ENCODE measurements at regions not wholly inside any gene's neighbourhood (a gene's known extent, or its start where the extent isn't known, plus 50 kb on each side); places are given as distances from the start of the nearest gene placed in this dataset.

GRCh38 chr16:6250511-6250910, 1082.1 kb upstream of the RBFOX1 start:
- DNase-seq (ENCODE audit: low read depth, low spot score): no peak
- H3K4me3 ChIP-seq (ENCODE audit: low read length): no peak overlapping the region

DNA sequence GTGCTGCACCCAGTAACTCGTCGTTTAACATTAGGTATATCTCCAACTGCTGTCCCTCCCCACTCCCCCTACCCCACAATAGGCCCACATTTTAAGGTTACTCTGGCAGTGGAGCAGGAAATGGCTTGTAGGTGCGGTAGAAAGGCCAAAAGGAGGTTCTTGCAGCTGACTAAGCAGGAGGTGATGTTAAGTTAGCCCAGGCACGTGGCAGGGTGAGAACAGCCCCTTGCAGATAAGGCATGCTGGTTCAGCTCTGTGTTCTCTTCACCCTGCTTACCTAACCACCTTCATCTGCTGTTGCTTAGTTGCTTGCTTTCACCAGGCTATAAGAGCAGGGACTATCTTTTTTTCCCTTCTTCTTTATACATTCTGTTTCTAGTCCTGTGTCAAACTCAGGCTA, 1082.8 kb upstream of the RBFOX1 start:
- no peak for DNase-seq (ENCODE audit: low read depth, low spot score)
- H3K4me3 ChIP-seq (ENCODE audit: low read length): no peak overlapping the region

DNA sequence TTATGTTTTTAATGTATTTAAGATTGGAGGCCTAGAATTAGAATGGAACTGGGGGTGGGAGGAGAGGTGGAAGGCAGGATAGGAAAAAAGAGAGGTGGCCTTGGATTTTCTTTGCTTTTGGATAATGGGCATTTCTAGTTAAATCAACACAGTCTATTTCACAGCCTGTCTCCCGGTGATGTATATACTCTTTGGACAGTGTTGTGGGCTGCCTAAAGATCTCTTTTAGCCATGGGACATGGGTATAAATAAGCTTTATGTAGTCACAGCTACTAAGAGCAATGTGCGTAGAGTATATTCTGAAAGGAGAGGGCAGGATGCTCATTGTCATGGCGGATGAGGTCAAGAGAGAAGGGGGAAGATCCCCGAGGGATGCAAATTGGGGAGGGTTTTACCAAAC, 1084.4 kb upstream of the RBFOX1 start:
- H3K4me3 ChIP-seq (ENCODE audit: low read length): no peak overlapping the region
- no peak for DNase-seq (ENCODE audit: low read depth, low spot score)

DNA sequence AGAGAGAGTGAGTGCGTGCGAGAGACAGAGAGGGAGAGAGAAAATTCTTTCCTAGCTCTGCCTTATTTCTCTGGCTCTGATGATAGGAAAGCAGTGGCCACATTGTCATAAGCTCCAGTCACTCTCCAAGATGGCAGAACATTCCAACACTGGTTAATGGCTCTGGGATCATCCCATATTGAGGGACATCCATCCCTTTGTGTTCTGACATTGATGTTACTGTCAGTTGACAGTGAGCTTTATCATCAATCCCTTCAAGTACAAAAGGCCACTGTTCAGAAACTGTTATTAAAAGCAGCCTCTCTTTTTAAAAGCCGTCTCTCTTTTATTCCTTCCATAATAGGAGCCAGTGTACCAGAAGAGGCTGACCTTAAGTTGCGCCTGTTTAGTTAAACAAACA, 1084.9 kb upstream of the RBFOX1 start:
- no peak for DNase-seq (ENCODE audit: low read depth, low spot score)
- no peak overlapping the region for H3K4me3 ChIP-seq (ENCODE audit: low read length)

DNA sequence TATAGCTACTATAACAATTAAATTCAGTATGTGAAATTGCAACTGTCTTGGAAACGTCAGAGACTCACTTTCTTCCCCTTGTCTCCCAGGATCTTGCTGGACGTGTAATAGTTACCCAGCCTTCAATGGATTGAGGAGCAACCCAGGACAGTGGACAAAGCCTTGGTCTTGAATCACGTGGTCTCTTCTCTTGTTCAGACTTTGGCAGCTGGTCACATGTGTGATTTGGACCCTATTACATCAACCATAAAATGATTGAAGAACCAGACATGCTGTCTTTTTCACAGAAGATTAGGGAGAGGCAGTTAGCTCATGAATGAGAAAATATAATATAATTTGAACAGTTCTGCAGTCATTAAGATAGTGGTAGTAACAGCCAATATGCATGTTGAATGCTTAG, 1085.5 kb upstream of the RBFOX1 start:
- DNase-seq (ENCODE audit: low read depth, low spot score): no peak
- H3K4me3 ChIP-seq (ENCODE audit: low read length): no peak overlapping the region

DNA sequence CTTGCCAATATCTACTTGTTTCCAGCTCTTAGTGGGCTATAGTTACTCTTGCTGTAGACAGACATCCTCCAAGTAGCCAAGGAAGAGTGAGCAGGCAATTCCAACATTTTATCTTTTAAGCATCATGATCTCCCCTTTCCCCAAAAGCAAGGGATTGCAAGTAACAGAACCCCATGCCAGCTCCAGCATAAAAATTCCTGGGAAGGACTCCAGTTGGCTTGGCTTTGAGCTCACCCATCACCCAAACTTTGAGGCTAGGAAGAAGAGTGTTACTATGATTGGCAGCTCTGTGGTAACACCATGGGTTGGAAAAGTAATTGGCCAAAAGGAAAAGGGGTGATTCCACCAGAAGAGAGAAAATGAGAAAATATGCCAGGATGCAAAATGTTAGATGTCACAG, 1086.4 kb upstream of the RBFOX1 start:
- no peak overlapping the region for H3K4me3 ChIP-seq (ENCODE audit: low read length)
- DNase-seq (ENCODE audit: low read depth, low spot score): no peak

DNA sequence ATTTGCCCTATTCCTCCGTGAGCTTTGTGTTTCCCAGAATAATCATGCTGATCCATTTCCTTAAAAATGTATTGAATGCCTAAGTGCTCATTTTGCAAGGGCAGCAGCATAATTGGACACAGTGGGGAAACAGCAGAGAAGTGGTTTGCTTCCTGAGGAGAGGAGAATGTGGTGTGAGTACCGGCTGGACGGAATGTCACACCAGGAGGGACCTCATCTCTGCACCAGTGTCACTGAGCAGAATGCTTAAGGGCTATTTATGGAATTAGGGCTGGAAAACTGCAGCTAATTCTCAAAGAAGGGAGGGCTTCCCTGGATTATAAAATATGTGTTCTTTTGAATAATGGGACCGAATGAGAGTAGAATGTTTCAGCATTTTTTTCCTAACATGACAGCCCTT, 1100.6 kb upstream of the RBFOX1 start:
- H3K4me3 ChIP-seq (ENCODE audit: low read length): no peak overlapping the region
- DNase-seq (ENCODE audit: low read depth, low spot score): no peak

DNA sequence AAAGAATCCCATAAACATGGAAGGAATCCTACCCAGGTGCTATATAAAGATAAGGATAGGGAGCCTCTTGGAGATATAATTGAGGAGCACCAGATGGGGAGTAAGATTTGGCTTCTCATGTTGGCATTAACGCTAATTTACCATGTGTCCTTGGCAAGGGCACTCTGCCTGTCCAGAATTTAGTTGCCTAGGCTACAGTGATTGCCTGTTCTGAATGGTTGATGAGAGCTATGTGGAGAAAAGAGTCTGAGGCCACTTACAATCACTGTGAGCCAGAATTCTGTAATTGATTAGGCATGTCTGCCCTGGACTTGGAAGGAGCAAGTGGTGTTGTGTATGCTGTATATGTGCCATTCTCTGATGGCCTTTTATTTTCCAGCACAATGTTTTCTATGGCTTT, 1101.2 kb upstream of the RBFOX1 start:
- DNase-seq (ENCODE audit: low read depth, low spot score): no peak
- H3K4me3 ChIP-seq (ENCODE audit: low read length): no peak overlapping the region

DNA sequence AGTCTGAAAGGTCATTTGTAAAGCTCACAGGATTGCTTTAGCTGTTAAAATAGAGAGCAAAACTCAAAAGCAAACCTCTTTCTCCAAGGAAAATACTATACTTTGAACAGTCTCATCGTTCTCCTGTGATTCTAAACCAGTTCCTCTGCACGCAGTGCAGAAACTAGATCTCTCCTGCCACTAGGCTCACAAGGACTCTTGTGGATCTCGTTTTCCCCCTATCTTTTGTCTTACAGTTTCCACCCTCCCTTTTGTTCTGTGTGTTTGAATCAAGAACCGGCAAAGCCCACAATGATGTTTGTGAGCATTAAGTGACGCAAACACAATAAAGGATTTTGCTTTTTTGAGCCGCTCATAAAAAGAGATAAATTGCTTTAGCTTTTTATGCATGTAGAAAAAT, 1103.5 kb upstream of the RBFOX1 start:
- H3K4me3 ChIP-seq (ENCODE audit: low read length): no peak overlapping the region
- DNase-seq (ENCODE audit: low read depth, low spot score): no peak

GRCh38 chr16:6218855-6219254, 1113.8 kb upstream of the RBFOX1 start:
- DNase-seq (ENCODE audit: low read depth, low spot score): no peak
- no peak overlapping the region for H3K4me3 ChIP-seq (ENCODE audit: low read length)

- no peak overlapping the region for H3K4me3 ChIP-seq (ENCODE audit: low read length)
- DNase-seq (ENCODE audit: low read depth, low spot score): no peak
Measured at GRCh38 chr16:6216836-6217235, 1115.8 kb upstream of the RBFOX1 start.

GRCh38 chr16:6211644-6212043, 1114.0 kb upstream of the EEF2KMT start:
- no peak overlapping the region for H3K4me3 ChIP-seq (ENCODE audit: low read length)

GRCh38 chr16:6209355-6209930, 1111.8 kb upstream of the EEF2KMT start:
- H3K4me3 ChIP-seq (ENCODE audit: low read length): no peak overlapping the region
- DNase-seq (ENCODE audit: low read depth, low spot score): no peak

More at GRCh38 chr16:6211644-6212043, 1114.0 kb upstream of the EEF2KMT start:
- DNase-seq (ENCODE audit: low read depth, low spot score): no peak

GRCh38 chr16:6207580-6207979, 1110.0 kb upstream of the EEF2KMT start:
- no peak for DNase-seq (ENCODE audit: low read depth, low spot score)
- H3K4me3 ChIP-seq (ENCODE audit: low read length): no peak overlapping the region

- H3K4me3 ChIP-seq (ENCODE audit: low read length): no peak overlapping the region
Measured at GRCh38 chr16:6207124-6207523, 1109.5 kb upstream of the EEF2KMT start.

DNA sequence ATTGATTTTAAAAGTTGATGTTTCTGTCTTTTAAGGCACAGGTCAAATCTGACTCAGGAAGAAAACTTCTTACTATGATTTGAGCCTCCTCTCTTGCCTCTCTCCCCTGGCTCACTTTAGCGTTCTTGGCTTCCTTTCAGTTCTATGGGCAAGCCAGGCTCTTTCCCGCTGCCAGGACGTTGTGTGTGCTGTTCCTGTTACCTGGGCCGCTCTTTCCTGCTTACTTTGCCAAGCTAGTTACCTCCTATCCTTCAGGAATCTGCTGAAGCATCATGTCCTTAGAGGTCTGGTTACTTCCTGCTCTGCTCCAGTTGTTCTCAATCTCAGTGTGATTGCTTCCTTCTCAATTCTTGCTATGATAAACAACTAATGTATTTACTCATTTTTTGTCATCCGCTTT, 1108.5 kb upstream of the EEF2KMT start:
- no peak for DNase-seq (ENCODE audit: low read depth, low spot score)

More at GRCh38 chr16:6207124-6207523, 1109.5 kb upstream of the EEF2KMT start:
- DNase-seq (ENCODE audit: low read depth, low spot score): no peak

DNA sequence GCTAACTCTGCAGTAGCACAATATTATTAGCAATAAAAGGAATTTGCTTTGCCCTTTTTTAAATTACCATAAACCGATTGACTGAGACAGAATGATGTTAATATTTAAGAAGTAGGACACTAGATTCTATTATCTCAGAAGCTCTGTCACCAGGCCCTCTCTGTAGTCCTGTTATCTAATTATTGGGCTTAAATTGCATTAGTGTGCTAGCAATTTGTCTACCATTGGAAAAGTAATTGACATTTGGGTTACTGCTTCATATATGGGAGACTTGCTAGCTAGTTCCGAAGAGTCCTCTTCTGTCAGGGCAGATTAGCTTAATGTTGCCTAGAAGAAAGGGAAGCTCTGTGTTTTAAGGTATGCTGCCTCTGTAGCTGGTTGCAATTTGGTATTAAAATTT, 1107.3 kb upstream of the EEF2KMT start:
- H3K4me3 ChIP-seq (ENCODE audit: low read length): no peak overlapping the region
- DNase-seq (ENCODE audit: low read depth, low spot score): no peak

More for the DNA sequence above, 1108.5 kb upstream of the EEF2KMT start:
- no peak overlapping the region for H3K4me3 ChIP-seq (ENCODE audit: low read length)

DNA sequence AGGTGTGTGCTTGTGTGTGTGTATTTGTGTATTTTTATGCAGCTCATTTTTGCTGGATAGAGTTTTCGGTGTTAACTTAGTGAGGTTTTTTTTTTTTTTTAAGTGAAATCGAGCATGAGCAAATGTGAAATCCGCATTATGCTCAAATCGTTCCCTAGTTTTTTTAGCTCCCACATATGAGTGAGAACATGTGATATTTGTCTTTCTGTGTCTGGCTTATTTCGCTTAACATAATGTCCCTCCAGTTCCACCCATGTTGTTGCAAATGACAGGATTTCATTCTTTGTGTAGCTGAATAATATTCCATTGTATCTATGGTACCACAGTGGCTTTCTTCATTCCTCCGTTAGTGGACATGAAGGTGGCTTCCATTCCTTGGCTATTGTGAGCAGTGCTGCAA, 1103.3 kb upstream of the EEF2KMT start:
- no peak overlapping the region for H3K4me3 ChIP-seq (ENCODE audit: low read length)

DNA sequence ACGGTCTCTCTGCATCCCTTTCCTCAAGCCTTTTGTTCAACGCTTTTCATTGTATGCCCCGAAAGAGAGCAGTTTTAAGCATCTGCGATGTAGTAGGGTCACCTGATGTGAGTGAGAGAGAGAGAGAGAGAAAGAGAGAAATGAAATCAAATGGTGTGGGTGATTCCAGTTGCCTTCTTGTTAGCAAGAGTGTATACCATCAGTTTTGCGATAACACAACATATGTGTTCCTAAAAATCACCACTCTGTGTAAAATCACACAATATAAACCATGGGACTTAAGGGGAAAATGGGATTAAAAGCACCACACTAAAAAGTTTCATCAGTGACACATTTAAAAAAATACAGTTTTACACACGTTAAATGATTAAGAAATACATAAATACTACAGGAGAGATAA, 1102.7 kb upstream of the EEF2KMT start:
- no peak overlapping the region for H3K4me3 ChIP-seq (ENCODE audit: low read length)
- no peak for DNase-seq (ENCODE audit: low read depth, low spot score)

More for the DNA sequence above, 1103.3 kb upstream of the EEF2KMT start:
- no peak for DNase-seq (ENCODE audit: low read depth, low spot score)

- no peak for DNase-seq (ENCODE audit: low read depth, low spot score)
- H3K4me3 ChIP-seq (ENCODE audit: low read length): no peak overlapping the region
Measured at GRCh38 chr16:6195966-6196365, 1098.4 kb upstream of the EEF2KMT start.

- H3K4me3 ChIP-seq (ENCODE audit: low read length): no peak overlapping the region
- peak; percentile 35 for DNase-seq (ENCODE audit: low read depth, low spot score)
Measured at GRCh38 chr16:6193718-6194117, 1096.1 kb upstream of the EEF2KMT start.

DNA sequence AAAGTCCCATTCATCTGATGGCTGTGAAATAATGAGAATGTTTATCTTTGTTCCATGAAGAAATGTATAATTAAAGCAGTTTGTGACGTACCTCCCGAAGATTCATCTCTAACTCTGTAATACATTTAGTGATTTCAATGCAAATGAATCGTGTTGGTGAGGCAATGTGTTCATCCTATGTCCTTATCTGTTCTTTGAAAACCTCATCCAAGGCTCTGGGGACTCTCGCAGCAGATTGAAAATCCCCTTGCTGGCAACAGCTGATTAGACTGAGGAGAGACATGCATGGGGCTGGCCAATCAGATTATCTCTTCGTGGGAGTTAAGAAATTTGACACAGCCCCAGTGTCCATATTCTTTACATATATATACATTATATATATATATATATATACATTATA, 1095.4 kb upstream of the EEF2KMT start:
- DNase-seq (ENCODE audit: low read depth, low spot score): no peak
- H3K4me3 ChIP-seq (ENCODE audit: low read length): no peak overlapping the region

Data from Jurkat, Clone E6-1 (cell line).